GM11168 (cell line): ENCODE measurements at regions not wholly inside any gene's neighbourhood (a gene's known extent, or its start where the extent isn't known, plus 50 kb on each side); places are given as distances from the start of the nearest gene placed in this dataset.
"Not testable (repeated sequence)": the region's sequence is repeated elsewhere in the genome, so short reads cannot be mapped to it uniquely, and the experiment has no call there.

Experiments used
- in situ Hi-C: fragments of 300-500 bp; cut with MboI; formaldehyde crosslinking; loops from one replicate; pipeline ENCODE4 v1.12.0; 2022; ENCODE audit warnings: low sequenced_read_pairs; ENCODE audit not compliant: unreplicated experiment

GRCh38 chr7:138307633-138308032 is 152.4 kb upstream of the TRIM24 start:
- in situ Hi-C loops, result no loop called here

- in situ Hi-C loops, result no loop called here
Measured at GRCh38 chr7:138308136-138308535, 151.9 kb upstream of the TRIM24 start.

GRCh38 chr7:138309186-138309585 is 150.9 kb upstream of the TRIM24 start:
- in situ Hi-C loops, result no loop called here

GRCh38 chr7:138313829-138314178 is 146.3 kb upstream of the TRIM24 start:
- in situ Hi-C loops, result no loop called here

GRCh38 chr7:138316421-138317043 is 143.5 kb upstream of the TRIM24 start:
- in situ Hi-C loops, result no loop called here

- in situ Hi-C loops, result no loop called here
Measured at GRCh38 chr7:138317044-138317596, 142.9 kb upstream of the TRIM24 start.

GRCh38 chr7:138324941-138325340 is 135.1 kb upstream of the TRIM24 start:
- in situ Hi-C loops, result no loop called here

- in situ Hi-C loops, result no loop called here
Measured at GRCh38 chr7:138325434-138325833, 134.6 kb upstream of the TRIM24 start.

- in situ Hi-C loops, result no loop called here
Measured at GRCh38 chr7:138328215-138328614, 131.8 kb upstream of the TRIM24 start.

GRCh38 chr7:138332850-138333249 is 127.2 kb upstream of the TRIM24 start:
- in situ Hi-C loops, result not testable (repeated sequence)

- in situ Hi-C loops, result no loop called here
Measured at GRCh38 chr7:138338361-138338760, 121.7 kb upstream of the TRIM24 start.

GRCh38 chr7:138339229-138339628 is 120.8 kb upstream of the TRIM24 start:
- in situ Hi-C loops, result not testable (repeated sequence)

- in situ Hi-C loops, result no loop called here
Measured at GRCh38 chr7:138342990-138343389, 117.1 kb upstream of the TRIM24 start.

GRCh38 chr7:138345567-138345966 is 114.5 kb upstream of the TRIM24 start:
- in situ Hi-C loops, result no loop called here

GRCh38 chr7:138346975-138347374 is 113.1 kb upstream of the TRIM24 start:
- in situ Hi-C loops, result no loop called here

GRCh38 chr7:138349841-138350700 is 110.0 kb upstream of the TRIM24 start:
- in situ Hi-C loops, result no loop called here

GRCh38 chr7:138350701-138351357 is 109.2 kb upstream of the TRIM24 start:
- in situ Hi-C loops, result no loop called here

GRCh38 chr7:138352570-138353461 is 107.2 kb upstream of the TRIM24 start:
- in situ Hi-C loops, result no loop called here

- in situ Hi-C loops, result no loop called here
Measured at GRCh38 chr7:138354066-138354465, 106.0 kb upstream of the TRIM24 start.

- in situ Hi-C loops, result no loop called here
Measured at GRCh38 chr7:138355254-138355653, 104.8 kb upstream of the TRIM24 start.
